CD4-positive, CD25-positive, alpha-beta regulatory T cell (primary cell): ENCODE measurements at regions not wholly inside any gene's neighbourhood (a gene's known extent, or its start where the extent isn't known, plus 50 kb on each side); places are given as distances from the start of the nearest gene placed in this dataset.

Experiments
- ATAC-seq, 2 donors: fragments of 150-1000 bp; cut with Tn5 transposase; one replicate each; pipeline ENCODE4 v1.10.0; 2021; ENCODE audit warnings: low read depth in 2 of 2, moderate number of reproducible peaks in 2 of 2, moderate library complexity in 1 of 2
- DNase-seq, 3 donors: peaks; one replicate each; pipeline versions ENCODE4 v3.0.0 to v3.0.0-alpha.2; 2012 to 2022; ENCODE audit warnings: mixed read lengths in 1 of 3
- H3K27ac ChIP-seq: one replicate; pipeline ENCODE4 v1.7.0; 2013; ENCODE audit warnings: mild to moderate bottlenecking, low read length; ENCODE audit not compliant: insufficient read depth, poor library complexity, severe bottlenecking
- H3K27me3 ChIP-seq: one replicate; pipeline ENCODE4 v1.7.0; 2013; ENCODE audit warnings: low read length; ENCODE audit not compliant: control insufficient read depth, insufficient read depth
- H3K36me3 ChIP-seq: one replicate; pipeline ENCODE4 v1.7.0; 2013; ENCODE audit warnings: mild to moderate bottlenecking, low read length, moderate library complexity; ENCODE audit not compliant: control insufficient read depth, insufficient read depth
- H3K4me1 ChIP-seq: 2 replicates; pipeline ENCODE4 v1.7.0; 2013; ENCODE audit warnings: mild to moderate bottlenecking, low read length; ENCODE audit not compliant: insufficient read depth, control insufficient read depth, poor library complexity, severe bottlenecking
- H3K4me3 ChIP-seq: one replicate; pipeline ENCODE4 v1.7.0; 2013; ENCODE audit warnings: low read depth, mild to moderate bottlenecking, low read length, moderate library complexity
- H3K9me3 ChIP-seq, 2 experiments: 1 replicate in 1 of 2; 2 replicates in 1 of 2; pipeline ENCODE4 v1.7.0; 2013; ENCODE audit warnings: low read length in 2 of 2, mild to moderate bottlenecking in 1 of 2, moderate library complexity in 1 of 2; ENCODE audit not compliant: control insufficient read depth in 2 of 2
- H3K27ac Mint-ChIP-seq, 3 donors: one replicate each; pipeline ENCODE4 v1.8.0; 2020 to 2022; ENCODE audit warnings: mild to moderate bottlenecking in 3 of 3, mixed read lengths in 3 of 3, moderate library complexity in 2 of 3
- H3K27me3 Mint-ChIP-seq: one replicate; pipeline ENCODE4 v1.8.0; 2022; ENCODE audit warnings: mild to moderate bottlenecking, mixed read lengths
- H3K36me3 Mint-ChIP-seq: one replicate; pipeline ENCODE4 v1.8.0; 2020; ENCODE audit warnings: mixed read lengths
- H3K4me1 Mint-ChIP-seq, 4 donors: one replicate each; pipeline ENCODE4 v1.8.0; 2020 to 2022; ENCODE audit warnings: mixed read lengths in 4 of 4, mild to moderate bottlenecking in 1 of 4
- H3K4me3 Mint-ChIP-seq, 4 donors: one replicate each; pipeline ENCODE4 v1.8.0; 2020 to 2022; ENCODE audit warnings: mild to moderate bottlenecking in 4 of 4, mixed read lengths in 4 of 4, moderate library complexity in 3 of 4
- H3K9me3 Mint-ChIP-seq, 7 donors: one replicate each; pipeline ENCODE4 v1.8.0; 2020 to 2022; ENCODE audit warnings: mixed read lengths in 7 of 7, mild to moderate bottlenecking in 3 of 7, moderate library complexity in 2 of 7

GRCh38 chr6:84456803-84457202, 229.4 kb upstream of the CEP162 start:
- ATAC-seq: no peak
- no peak overlapping the region for H3K27ac Mint-ChIP-seq
- peaks cover 0 to 8% (median 3%) of the 10 kb centered on the region in 7 donors for H3K9me3 Mint-ChIP-seq
- Histone ChIP-seq H3K9me3 (no peaks in the 10 kb centered on the region), H3K36me3 (no peaks in the 10 kb centered on the region), H3K27me3 (no peaks in the 10 kb centered on the region), H3K27ac (no peak overlapping the region), H3K4me1 (no peaks in the 10 kb centered on the region), H3K4me3 (no peak overlapping the region)
- no peaks in the 10 kb centered on the region for H3K27me3 Mint-ChIP-seq
- H3K4me3 Mint-ChIP-seq: no peak overlapping the region
- no peaks in the 10 kb centered on the region for H3K36me3 Mint-ChIP-seq
- DNase-seq: no peak
- no peaks in the 10 kb centered on the region for H3K4me1 Mint-ChIP-seq

GRCh38 chr6:84455511-84456029, 228.1 kb upstream of the CEP162 start:
- H3K9me3 Mint-ChIP-seq: peaks cover 0 to 8% (median 2%) of the 10 kb centered on the region in 7 donors
- Histone ChIP-seq H3K4me1 (no peaks in the 10 kb centered on the region), H3K27ac (no peak overlapping the region), H3K27me3 (no peaks in the 10 kb centered on the region), H3K9me3 (no peaks in the 10 kb centered on the region), H3K4me3 (no peak overlapping the region), H3K36me3 (no peaks in the 10 kb centered on the region)
- no peaks in the 10 kb centered on the region for H3K36me3 Mint-ChIP-seq
- H3K27ac Mint-ChIP-seq: no peak overlapping the region
- DNase-seq: no peak
- H3K4me3 Mint-ChIP-seq: no peak overlapping the region
- ATAC-seq: no peak
- no peaks in the 10 kb centered on the region for H3K27me3 Mint-ChIP-seq
- no peaks in the 10 kb centered on the region for H3K4me1 Mint-ChIP-seq

- Mint-ChIP-seq H3K36me3 (no peaks in the 10 kb centered on the region), H3K27me3 (no peaks in the 10 kb centered on the region)
- H3K27ac ChIP-seq: no peak overlapping the region
These were observed 226.1 kb upstream of the CEP162 start for GRCh38 chr6:84453499-84453898.

GRCh38 chr6:84450018-84450417, 222.6 kb upstream of the CEP162 start:
- Mint-ChIP-seq H3K9me3 (peaks cover 0 to 5% (median 0%) of the 10 kb centered on the region in 7 donors), H3K27me3 (no peaks in the 10 kb centered on the region), H3K27ac (no peak overlapping the region), H3K4me1 (peaks cover 0 to 3% (median 0%) of the 10 kb centered on the region in 4 donors), H3K36me3 (no peaks in the 10 kb centered on the region), H3K4me3 (no peak overlapping the region)
- Histone ChIP-seq H3K27me3 (no peaks in the 10 kb centered on the region), H3K4me1 (no peaks in the 10 kb centered on the region), H3K4me3 (no peak overlapping the region), H3K27ac (no peak overlapping the region), H3K36me3 (no peaks in the 10 kb centered on the region), H3K9me3 (no peaks in the 10 kb centered on the region)
- ATAC-seq (no peak), DNase-seq (no peak)

More at GRCh38 chr6:84453499-84453898, 226.1 kb upstream of the CEP162 start:
- no peaks in the 10 kb centered on the region for H3K4me1 Mint-ChIP-seq
- Histone ChIP-seq H3K4me1 (no peaks in the 10 kb centered on the region), H3K27me3 (no peaks in the 10 kb centered on the region), H3K36me3 (no peaks in the 10 kb centered on the region), H3K9me3 (no peaks in the 10 kb centered on the region), H3K4me3 (no peak overlapping the region)
- ATAC-seq (no peak), DNase-seq (no peak)
- no peak overlapping the region for H3K27ac Mint-ChIP-seq
- H3K9me3 Mint-ChIP-seq: peaks cover 0 to 8% (median 2%) of the 10 kb centered on the region in 7 donors
- H3K4me3 Mint-ChIP-seq: no peak overlapping the region

GRCh38 chr6:84449220-84449619, 221.8 kb upstream of the CEP162 start:
- H3K36me3 ChIP-seq: no peaks in the 10 kb centered on the region
- no peaks in the 10 kb centered on the region for H3K27me3 ChIP-seq
- peaks cover 0 to 3% (median 0%) of the 10 kb centered on the region in 4 donors for H3K4me1 Mint-ChIP-seq
- H3K9me3 ChIP-seq: no peaks in the 10 kb centered on the region
- no peak overlapping the region for H3K27ac Mint-ChIP-seq
- DNase-seq (no peak), ATAC-seq (no peak)
- no peaks in the 10 kb centered on the region for H3K27me3 Mint-ChIP-seq
- no peak overlapping the region for H3K4me3 ChIP-seq
- no peaks in the 10 kb centered on the region for H3K36me3 Mint-ChIP-seq
- no peaks in the 10 kb centered on the region for H3K4me1 ChIP-seq
- no peak overlapping the region for H3K4me3 Mint-ChIP-seq
- peaks cover 0 to 5% (median 0%) of the 10 kb centered on the region in 7 donors for H3K9me3 Mint-ChIP-seq
- no peak overlapping the region for H3K27ac ChIP-seq

- DNase-seq (no peak), ATAC-seq (no peak)
- Histone ChIP-seq H3K4me1 (no peaks in the 10 kb centered on the region), H3K36me3 (no peaks in the 10 kb centered on the region), H3K27me3 (no peaks in the 10 kb centered on the region), H3K9me3 (no peaks in the 10 kb centered on the region), H3K27ac (no peak overlapping the region), H3K4me3 (no peak overlapping the region)
- H3K27me3 Mint-ChIP-seq: no peaks in the 10 kb centered on the region
- peaks cover 0 to 2% (median 0%) of the 10 kb centered on the region in 7 donors for H3K9me3 Mint-ChIP-seq
- H3K27ac Mint-ChIP-seq: no peak overlapping the region
- no peaks in the 10 kb centered on the region for H3K36me3 Mint-ChIP-seq
- peaks cover 0 to 3% (median 0%) of the 10 kb centered on the region in 4 donors for H3K4me1 Mint-ChIP-seq
- H3K4me3 Mint-ChIP-seq: no peak overlapping the region
These were observed 220.9 kb upstream of the CEP162 start for GRCh38 chr6:84448331-84448730.

- H3K4me3 ChIP-seq: no peak overlapping the region
- H3K27me3 ChIP-seq: no peaks in the 10 kb centered on the region
- Mint-ChIP-seq H3K4me1 (peaks cover 0 to 3% (median 0%) of the 10 kb centered on the region in 4 donors), H3K9me3 (peaks cover 0 to 2% (median 0%) of the 10 kb centered on the region in 7 donors), H3K27me3 (no peaks in the 10 kb centered on the region), H3K4me3 (no peak overlapping the region), H3K36me3 (no peaks in the 10 kb centered on the region), H3K27ac (no peak overlapping the region)
- H3K4me1 ChIP-seq: no peaks in the 10 kb centered on the region
- no peaks in the 10 kb centered on the region for H3K9me3 ChIP-seq
- no peak overlapping the region for H3K27ac ChIP-seq
- ATAC-seq: no peak
- no peak for DNase-seq
- H3K36me3 ChIP-seq: no peaks in the 10 kb centered on the region
These were observed 220.2 kb upstream of the CEP162 start for GRCh38 chr6:84447651-84448050.

GRCh38 chr6:84445068-84445467, 217.6 kb upstream of the CEP162 start:
- Histone ChIP-seq H3K4me3 (no peak overlapping the region), H3K27ac (no peak overlapping the region), H3K9me3 (no peaks in the 10 kb centered on the region), H3K27me3 (no peaks in the 10 kb centered on the region), H3K4me1 (no peaks in the 10 kb centered on the region), H3K36me3 (no peaks in the 10 kb centered on the region)
- Mint-ChIP-seq H3K36me3 (no peaks in the 10 kb centered on the region), H3K4me3 (no peak overlapping the region), H3K27me3 (no peaks in the 10 kb centered on the region), H3K4me1 (peaks cover 0 to 3% (median 0%) of the 10 kb centered on the region in 4 donors), H3K27ac (no peak overlapping the region), H3K9me3 (peaks cover 0 to 4% (median 0%) of the 10 kb centered on the region in 7 donors)
- no peak for DNase-seq
- ATAC-seq: no peak
